Colonic mucosa (tissue), 4 donors: ENCODE measurements at regions not wholly inside any gene's neighbourhood (a gene's known extent, or its start where the extent isn't known, plus 50 kb on each side); places are given as distances from the start of the nearest gene placed in this dataset.

Experiments
- DNase-seq: peaks from one replicate; pipeline ENCODE4 v3.0.0-alpha.2; 2020
- H3K27ac ChIP-seq: fragments of 200-600 bp; one replicate; pipeline ENCODE4 v1.8.0; 2021
- H3K27me3 ChIP-seq: fragments of 200-600 bp; one replicate; pipeline ENCODE4 v1.8.0; 2021
- H3K36me3 ChIP-seq: fragments of 200-600 bp; one replicate; pipeline ENCODE4 v1.8.0; 2021
- H3K4me1 ChIP-seq: fragments of 200-600 bp; one replicate; pipeline ENCODE4 v1.8.0; 2021; ENCODE audit warnings: mild to moderate bottlenecking
- H3K4me3 ChIP-seq: fragments of 200-600 bp; one replicate; pipeline ENCODE4 v1.8.0; 2021
- H3K9ac ChIP-seq, 2 donors: one replicate each; pipeline ENCODE4 v1.7.0; 2013; ENCODE audit warnings: control low read depth in 2 of 2, low read depth in 2 of 2, low read length in 2 of 2
- H3K9me3 ChIP-seq: fragments of 200-600 bp; one replicate; pipeline ENCODE4 v1.8.0; 2021
- CTCF ChIP-seq: fragments of 200-600 bp; IDR thresholded peaks from one replicate; pipeline ENCODE4 v1.8.0; 2022; ENCODE audit warnings: antibody characterized with exemption, mild to moderate bottlenecking
- intact Hi-C: fragments of 100-400 bp; cut with DNase I; formaldehyde crosslinking; loops from one replicate; pipeline ENCODE4 v1.14.1; 2022
- donor health status: healthy.
- donor health status: DM: no; HTN: no; CAD: no.
- donor health status: DM: no; HTN: no; CAD: no.

GRCh38 chr2:67232936-67233335 lies 164.2 kb upstream of the ETAA1 start:
- Histone ChIP-seq H3K27ac (no peak overlapping the region), H3K9me3 (no peaks in the 10 kb centered on the region), H3K4me3 (no peak overlapping the region), H3K27me3 (no peaks in the 10 kb centered on the region), H3K4me1 (no peaks in the 10 kb centered on the region), H3K36me3 (no peaks in the 10 kb centered on the region), H3K9ac (no peak overlapping the region)
- intact Hi-C loops: no loop called here
- no peak for TF ChIP-seq CTCF
- no peak for DNase-seq

GRCh38 chr2:67234440-67234839 lies 162.7 kb upstream of the ETAA1 start:
- Histone ChIP-seq H3K4me3 (no peak overlapping the region), H3K36me3 (no peaks in the 10 kb centered on the region), H3K9ac (no peak overlapping the region), H3K9me3 (no peaks in the 10 kb centered on the region), H3K4me1 (no peaks in the 10 kb centered on the region), H3K27me3 (no peaks in the 10 kb centered on the region), H3K27ac (no peak overlapping the region)
- TF ChIP-seq CTCF: no peak
- intact Hi-C loops: no loop called here
- DNase-seq: no peak

- no peak for TF ChIP-seq CTCF
- DNase-seq: no peak
- no peak overlapping the region for H3K27ac ChIP-seq
These were observed 159.8 kb upstream of the ETAA1 start for GRCh38 chr2:67237288-67237687.

GRCh38 chr2:67240507-67240906 lies 156.6 kb upstream of the ETAA1 start:
- Histone ChIP-seq H3K9me3 (no peaks in the 10 kb centered on the region), H3K36me3 (no peaks in the 10 kb centered on the region), H3K27ac (no peak overlapping the region), H3K27me3 (no peaks in the 10 kb centered on the region), H3K9ac (no peak overlapping the region), H3K4me3 (no peak overlapping the region), H3K4me1 (no peaks in the 10 kb centered on the region)
- TF ChIP-seq CTCF: no peak
- DNase-seq: no peak
- intact Hi-C loops: no loop called here

More at GRCh38 chr2:67237288-67237687, 159.8 kb upstream of the ETAA1 start:
- intact Hi-C loops: no loop called here
- no peaks in the 10 kb centered on the region for H3K27me3 ChIP-seq
- no peaks in the 10 kb centered on the region for H3K9me3 ChIP-seq
- H3K36me3 ChIP-seq: no peaks in the 10 kb centered on the region
- H3K4me1 ChIP-seq: no peaks in the 10 kb centered on the region
- no peak overlapping the region for H3K9ac ChIP-seq
- no peak overlapping the region for H3K4me3 ChIP-seq

- no peaks in the 10 kb centered on the region for H3K9me3 ChIP-seq
- no peak overlapping the region for H3K4me3 ChIP-seq
- no peak for DNase-seq
- no peak overlapping the region for H3K9ac ChIP-seq
- H3K27ac ChIP-seq: no peak overlapping the region
- H3K27me3 ChIP-seq: no peaks in the 10 kb centered on the region
- intact Hi-C loops: no loop called here
- H3K36me3 ChIP-seq: no peaks in the 10 kb centered on the region
- H3K4me1 ChIP-seq: no peaks in the 10 kb centered on the region
- no peak for TF ChIP-seq CTCF
These were observed 155.7 kb upstream of the ETAA1 start for GRCh38 chr2:67241453-67241852.

GRCh38 chr2:67242456-67242855 lies 154.7 kb upstream of the ETAA1 start:
- Histone ChIP-seq H3K9me3 (no peaks in the 10 kb centered on the region), H3K9ac (no peak overlapping the region), H3K4me3 (no peak overlapping the region), H3K27me3 (no peaks in the 10 kb centered on the region), H3K4me1 (no peaks in the 10 kb centered on the region), H3K27ac (no peak overlapping the region), H3K36me3 (no peaks in the 10 kb centered on the region)
- intact Hi-C loops: no loop called here
- no peak for TF ChIP-seq CTCF
- DNase-seq: no peak
